Heart left ventricle (tissue), 16 donors: ENCODE measurements at regions not wholly inside any gene's neighbourhood (a gene's known extent, or its start where the extent isn't known, plus 50 kb on each side); places are given as distances from the start of the nearest gene placed in this dataset.

ENCODE experiments used
- ATAC-seq, 4 donors: fragments of 200-7000 bp; cut with Tn5 transposase; one replicate each; pipeline ENCODE4 v1.9.1; 2020 to 2022; ENCODE audit warnings: moderate library complexity in 4 of 4, mild to moderate bottlenecking in 3 of 4, moderate number of reproducible peaks in 1 of 4
- DNase-seq, 5 donors: peaks; one replicate each; pipeline ENCODE4 v3.0.0-alpha.2; 2020
- H3K27ac ChIP-seq, 12 donors: fragments of 200-600 bp; sonication (generic) in 4 of 12; one replicate each; pipeline versions ENCODE4 v1.5.0 to v1.8.0; 2016 to 2022; ENCODE audit warnings: mild to moderate bottlenecking in 2 of 12
- H3K27me3 ChIP-seq, 9 donors: fragments of 200-600 bp; sonication (generic) in 2 of 9; one replicate each; pipeline versions ENCODE4 v1.5.1 to v1.8.0; 2016 to 2022; ENCODE audit warnings: mild to moderate bottlenecking in 3 of 9
- H3K36me3 ChIP-seq, 9 donors: fragments of 200-600 bp; sonication (generic) in 2 of 9; one replicate each; pipeline versions ENCODE4 v1.5.0 to v1.8.0; 2018 to 2022; ENCODE audit warnings: mild to moderate bottlenecking in 2 of 9
- H3K4me1 ChIP-seq, 12 donors: fragments of 200-600 bp; sonication (generic) in 4 of 12; one replicate each; pipeline versions ENCODE4 v1.5.0 to v1.8.0; 2016 to 2022; ENCODE audit warnings: mild to moderate bottlenecking in 3 of 12
- H3K4me3 ChIP-seq, 12 donors: fragments of 200-600 bp; sonication (generic) in 4 of 12; one replicate each; pipeline versions ENCODE4 v1.5.0 to v1.8.0; 2017 to 2022; ENCODE audit warnings: mild to moderate bottlenecking in 9 of 12, moderate library complexity in 4 of 12
- H3K9me3 ChIP-seq, 12 donors: fragments of 200-600 bp; sonication (generic) in 4 of 12; one replicate each; pipeline versions ENCODE4 v1.5.0 to v1.8.0; 2016 to 2022; ENCODE audit warnings: mild to moderate bottlenecking in 1 of 12
- CTCF ChIP-seq, 12 donors: fragments of 200-600 bp; sonication (generic) in 4 of 12; IDR thresholded peaks; one replicate each; pipeline versions ENCODE4 v1.5.0 to v1.8.0; 2018 to 2022; ENCODE audit warnings: antibody characterized with exemption in 12 of 12, mild to moderate bottlenecking in 5 of 12
- POLR2A ChIP-seq, 2 donors: fragments of 450-650 bp; IDR thresholded peaks; one replicate each; pipeline ENCODE4 v1.6.1; 2017; ENCODE audit warnings: antibody characterized with exemption in 2 of 2, mild to moderate bottlenecking in 2 of 2, moderate library complexity in 2 of 2
- WGBS, 4 donors: extraction: QIAGEN DNeasy Blood & Tissue Kit in 2 of 4; methylation state at CpG; one replicate each; pipeline versions ENCODE4 v1.1.5 to v1.1.7; 2013 to 2018; 5-methylcytosine and 5-hydroxymethylcytosine counted together
- intact Hi-C, 10 donors: fragments of 100-400 bp; cut with DNase I; formaldehyde crosslinking; loops; one replicate each; pipeline versions ENCODE4 v1.11.1 to v1.14.2; 2022
- donor health status: ischemic (EF 13 %, LVEDD 7.1; RV severe dilation, severe dysfunction).
- donor health status: healthy with polysubstance abuse.
- donor health status: DM: no; HTN: yes; CAD: no.
- donor health status: DM: no; HTN: no; CAD: no.
- donor health status: ischemic (EF 25% LVEDD 6.9; RV normal size, moderate dysfunction).
- donor health status: ischemic (EF 25% LVEDD 5.7; RV mildly dilated, moderate dysfunction).
- donor health status: healthy.
- donor health status: DM: yes; HTN: yes; CAD: no.
- donor health status: ischemic (EF 35%, LVEDD 5.7; RV mildly dilated, moderate dysfunction).
- donor health status: nonischemic (EF 11% LVEDD 7.7; RV severe dilation, severe dysfunction).
- donor health status: DM: yes; HTN: yes; CAD: no.
- donor health status: PGD.
- donor health status: ischemic (EF 29% LVEDD 5.4; RV normal size, mild dysfunction).
- donor health status: nonischemic (EF 23%, LVEDD 6.1; RV moderate dilation, normal function).

DNA sequence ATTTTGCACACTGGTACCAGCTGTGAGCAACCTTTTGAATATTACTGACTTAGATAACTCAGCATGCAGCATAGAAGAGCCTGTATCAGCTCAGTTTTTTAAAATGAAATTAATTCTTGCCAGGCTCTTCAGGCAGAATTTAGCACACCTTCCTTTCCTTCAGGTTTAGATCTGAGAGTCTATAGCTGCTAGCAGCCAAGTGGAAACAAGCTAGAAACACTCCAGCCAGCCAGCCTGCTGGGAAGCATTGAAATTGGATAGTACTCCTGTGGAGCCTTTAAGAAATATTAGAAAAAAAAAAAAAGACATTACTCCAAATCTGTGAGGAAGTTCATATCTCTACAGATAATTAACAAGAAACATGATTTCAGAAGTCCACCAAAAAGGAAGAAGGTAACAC, 812.2 kb downstream of the DTWD2 start:
- ATAC-seq: no peak
- TF ChIP-seq CTCF (IDR thresholded peaks at IDR 0.05): no peak
- TF ChIP-seq POLR2A (IDR thresholded peaks at IDR 0.05): no peak
- Histone ChIP-seq H3K9me3 (no peaks in the 10 kb centered on the region), H3K4me3 (no peak overlapping the region), H3K4me1 (no peaks in the 10 kb centered on the region), H3K27ac (no peak overlapping the region), H3K27me3 (no peaks in the 10 kb centered on the region), H3K36me3 (no peaks in the 10 kb centered on the region)
- no peak for DNase-seq
- intact Hi-C loops: no loop called here

DNA sequence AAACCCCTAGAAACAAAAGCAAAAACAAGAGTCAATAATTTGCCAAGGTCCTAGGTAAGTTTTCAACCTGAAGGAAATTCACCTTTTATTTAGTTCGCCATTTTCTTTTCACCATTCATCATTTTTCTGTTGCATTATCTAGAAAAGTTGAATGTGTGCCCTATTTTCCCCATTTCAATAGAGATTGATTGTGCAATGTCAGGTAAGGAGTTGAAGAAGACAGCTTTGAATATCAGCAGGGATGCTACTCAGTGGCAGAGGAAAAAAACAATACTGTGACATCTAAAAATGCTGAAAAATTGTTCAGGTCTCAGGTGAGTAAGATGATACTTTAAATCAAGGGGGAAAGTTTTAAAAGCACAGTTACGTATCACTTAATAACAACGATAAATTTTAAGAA, 813.7 kb downstream of the DTWD2 start:
- no peaks in the 10 kb centered on the region for H3K36me3 ChIP-seq
- no peak for DNase-seq
- H3K4me1 ChIP-seq: no peaks in the 10 kb centered on the region
- ATAC-seq: no peak
- TF ChIP-seq POLR2A (IDR thresholded peaks at IDR 0.05) (no peak), CTCF (IDR thresholded peaks at IDR 0.05) (no peak)
- intact Hi-C loops: no loop called here
- 60 to 95% (median 87%) methylated on average over 3 of the region's 3 CpGs for WGBS, 4 donors
- no peak overlapping the region for H3K27ac ChIP-seq
- H3K4me3 ChIP-seq: no peak overlapping the region
- H3K27me3 ChIP-seq: no peaks in the 10 kb centered on the region
- no peaks in the 10 kb centered on the region for H3K9me3 ChIP-seq

GRCh38 chr5:118173340-118173739, 815.0 kb downstream of the DTWD2 start:
- no peak for ATAC-seq
- no peaks in the 10 kb centered on the region for H3K27me3 ChIP-seq
- H3K9me3 ChIP-seq: no peaks in the 10 kb centered on the region
- TF ChIP-seq CTCF (IDR thresholded peaks at IDR 0.05) (no peak), POLR2A (IDR thresholded peaks at IDR 0.05) (no peak)
- WGBS, 4 donors: 84 to 93% (median 88%) methylated on average over 5 of the region's 5 CpGs
- no peaks in the 10 kb centered on the region for H3K4me1 ChIP-seq
- intact Hi-C loops: no loop called here
- no peak for DNase-seq
- no peak overlapping the region for H3K4me3 ChIP-seq
- no peak overlapping the region for H3K27ac ChIP-seq
- H3K36me3 ChIP-seq: no peaks in the 10 kb centered on the region

DNA sequence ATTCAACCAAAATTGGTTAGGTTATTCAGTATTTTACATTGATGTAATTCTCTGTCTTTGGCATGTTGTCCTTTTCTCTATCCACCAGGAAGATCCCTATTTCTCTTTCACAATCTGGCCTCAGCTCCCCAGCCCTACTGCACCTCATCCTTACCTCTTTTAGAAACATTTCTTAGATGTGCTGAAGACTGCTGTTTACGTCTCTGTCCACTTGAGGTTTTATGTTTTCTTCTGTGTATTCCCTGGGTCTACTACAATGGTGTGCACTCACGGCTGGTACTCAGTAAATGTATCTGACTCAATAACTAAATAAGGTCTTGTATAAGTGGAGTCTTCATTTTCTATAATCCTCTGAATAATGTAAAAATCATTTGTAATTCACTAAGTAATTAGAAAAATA, 822.7 kb downstream of the DTWD2 start:
- DNase-seq (no peak), ATAC-seq (no peak)
- no peaks in the 10 kb centered on the region for H3K27me3 ChIP-seq
- H3K27ac ChIP-seq: no peak overlapping the region
- TF ChIP-seq POLR2A (IDR thresholded peaks at IDR 0.05) (no peak), CTCF (IDR thresholded peaks at IDR 0.05) (no peak)
- H3K4me1 ChIP-seq: no peaks in the 10 kb centered on the region
- intact Hi-C loops: no loop called here
- H3K9me3 ChIP-seq: no peaks in the 10 kb centered on the region
- no peak overlapping the region for H3K4me3 ChIP-seq
- no peaks in the 10 kb centered on the region for H3K36me3 ChIP-seq
- WGBS, 4 donors: 87 to 98% (median 93%) methylated on average over 2 of the region's 2 CpGs
